GM21528 (cell line): ENCODE measurements at regions not wholly inside any gene's neighbourhood (a gene's known extent, or its start where the extent isn't known, plus 50 kb on each side); places are given as distances from the start of the nearest gene placed in this dataset.
"Not testable (repeated sequence)": the region's sequence is repeated elsewhere in the genome, so short reads cannot be mapped to it uniquely, and the experiment has no call there.

Experiments used
- ATAC-seq: cut with Tn5 transposase; IDR thresholded peaks from one replicate; pipeline ENCODE4 v1.9.1; 2021; ENCODE audit warnings: mild to moderate bottlenecking, moderate library complexity; ENCODE audit not compliant: unreplicated experiment, low FRiP score

DNA sequence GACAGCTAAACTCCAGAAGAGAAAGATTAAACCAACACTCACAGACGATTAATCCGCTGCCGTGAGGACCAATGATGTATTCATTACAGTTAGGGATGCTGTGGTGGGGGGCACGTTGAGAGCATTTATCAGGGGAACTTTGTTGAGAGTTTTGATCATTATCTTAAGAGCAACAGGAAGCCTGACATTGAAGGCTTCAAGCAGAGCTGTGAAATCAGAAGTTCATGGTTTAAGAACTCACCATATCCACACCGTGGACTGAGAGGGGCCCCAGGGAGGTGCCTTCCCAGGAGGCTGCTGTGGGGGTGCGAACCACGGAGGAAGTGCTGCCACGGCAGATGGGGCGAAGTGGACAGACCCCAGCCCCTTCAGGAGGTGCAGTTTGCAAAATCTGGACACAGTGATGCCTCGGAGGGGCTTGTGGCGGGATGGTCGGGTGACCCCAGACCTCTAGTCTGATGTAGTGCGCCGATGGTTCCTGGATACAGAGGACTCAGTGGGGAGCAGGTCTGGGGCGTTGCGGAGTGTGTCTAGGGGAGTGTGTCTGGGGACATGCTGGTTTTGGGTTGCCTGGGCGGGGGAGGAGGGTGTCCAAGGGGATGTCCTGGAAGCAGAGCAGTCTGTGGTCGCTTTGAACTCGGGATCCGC lies 73.0 kb downstream of the DIO3 start:
- no peak for ATAC-seq

DNA sequence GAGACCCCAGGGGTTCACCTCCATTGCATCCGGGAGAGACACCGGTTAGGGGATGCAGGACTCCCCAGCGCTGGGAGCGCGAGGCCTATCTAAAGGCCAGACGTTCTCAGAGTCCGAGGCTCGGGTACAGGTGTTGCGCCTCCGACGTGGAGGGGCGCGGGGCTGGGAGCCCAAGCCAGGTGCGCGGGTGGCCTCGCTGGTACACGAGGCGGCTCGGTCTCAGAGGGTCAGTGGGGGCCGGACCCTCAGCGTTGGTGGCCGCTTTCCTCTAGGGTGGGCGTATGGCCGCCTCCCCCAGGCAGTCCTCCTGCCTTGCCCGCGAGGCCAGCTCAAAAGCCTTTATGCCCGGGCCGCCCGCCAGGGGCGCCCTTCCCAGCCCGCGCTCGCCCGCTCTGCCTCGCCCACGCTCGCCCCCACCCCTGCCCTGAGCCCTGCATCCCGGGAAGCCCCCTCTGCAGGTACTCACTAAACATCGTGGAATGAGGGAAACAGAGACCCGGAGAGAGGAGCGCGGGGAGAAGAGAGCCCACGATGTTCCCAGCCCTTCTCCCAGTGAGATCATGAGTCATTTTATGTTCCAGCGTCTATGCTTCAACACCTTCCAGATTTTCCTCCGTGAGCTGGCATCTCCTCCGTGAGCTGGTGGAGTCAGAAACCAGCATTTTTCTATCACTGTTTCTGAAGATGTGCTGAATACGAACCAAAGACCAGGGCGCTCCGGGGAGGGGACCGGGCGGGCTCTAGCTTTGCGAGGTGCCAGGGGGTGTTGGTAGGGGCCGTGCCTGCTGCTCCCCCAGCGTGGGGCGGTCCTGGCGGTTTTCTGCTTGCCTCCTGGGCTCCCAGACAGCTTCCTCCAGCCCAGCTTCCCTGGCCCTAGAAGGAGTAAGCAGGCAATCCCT lies 73.8 kb downstream of the DIO3 start:
- ATAC-seq = no peak

DNA sequence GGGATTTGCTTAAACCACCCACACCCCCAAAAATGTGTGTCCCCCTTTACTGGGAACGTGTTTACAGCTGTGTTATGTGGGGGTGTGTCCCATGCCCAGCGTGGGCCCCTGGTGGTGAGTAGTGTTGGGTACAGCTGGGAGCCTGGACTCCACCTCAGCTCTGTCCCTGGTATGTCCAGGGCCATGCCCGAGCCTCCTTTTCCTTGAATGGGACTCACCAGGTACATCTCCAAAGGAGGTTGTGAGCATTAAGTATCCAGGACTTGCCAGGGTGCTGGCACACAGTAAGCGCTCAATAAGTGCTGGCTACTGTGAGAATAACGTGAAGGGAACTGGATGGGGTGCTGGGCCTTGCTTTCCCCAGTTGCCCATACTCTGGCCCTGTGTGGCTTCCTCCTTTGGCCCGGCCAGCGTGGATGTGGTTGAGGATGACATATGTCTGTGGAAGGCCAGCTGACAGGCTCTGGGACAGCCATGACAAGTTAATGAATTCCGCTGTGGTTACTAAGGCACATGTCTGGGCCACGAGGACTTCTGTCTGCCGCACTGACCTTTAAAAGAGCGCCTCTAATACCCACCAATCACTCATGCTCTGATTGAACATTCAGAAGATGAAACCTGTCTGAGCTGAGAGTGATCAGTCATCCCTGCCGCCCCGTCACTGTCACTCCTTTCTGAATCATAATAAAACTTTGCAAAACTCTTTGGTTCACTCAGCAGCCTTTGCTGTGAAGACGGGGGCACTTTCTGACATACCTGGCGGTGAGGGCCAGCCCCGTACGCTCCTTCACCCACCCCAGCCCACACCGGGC lies 74.7 kb downstream of the DIO3 start:
- ATAC-seq = peak; percentile 57

DNA sequence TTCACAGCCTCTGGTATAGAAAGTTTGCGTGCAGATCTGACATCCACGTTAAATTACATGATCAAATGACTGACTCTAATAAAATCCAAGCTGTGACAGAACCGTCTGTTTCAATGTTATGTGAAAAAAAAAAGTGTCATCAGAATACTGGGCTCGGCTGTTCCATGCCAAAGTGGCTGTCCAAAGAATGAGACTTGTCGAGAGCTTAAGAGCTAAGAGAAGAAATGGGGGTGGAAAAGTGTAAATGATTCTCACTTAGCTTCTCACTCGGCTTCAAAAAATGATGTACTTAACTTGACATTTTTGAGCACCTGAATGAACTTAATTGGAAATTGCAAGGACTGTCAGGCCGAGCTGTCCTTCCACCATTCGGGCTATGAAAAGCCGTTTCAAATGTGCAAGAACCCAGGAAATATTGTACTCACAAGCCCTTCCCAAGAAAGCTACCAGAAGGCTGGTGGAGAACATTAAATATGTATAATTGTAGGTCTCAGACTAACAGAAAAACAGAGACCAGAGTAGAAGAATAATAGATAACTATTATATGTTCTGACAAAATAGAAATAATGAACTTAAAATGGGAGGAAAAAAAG lies 78.0 kb downstream of the DIO3 start:
- ATAC-seq = no peak

DNA sequence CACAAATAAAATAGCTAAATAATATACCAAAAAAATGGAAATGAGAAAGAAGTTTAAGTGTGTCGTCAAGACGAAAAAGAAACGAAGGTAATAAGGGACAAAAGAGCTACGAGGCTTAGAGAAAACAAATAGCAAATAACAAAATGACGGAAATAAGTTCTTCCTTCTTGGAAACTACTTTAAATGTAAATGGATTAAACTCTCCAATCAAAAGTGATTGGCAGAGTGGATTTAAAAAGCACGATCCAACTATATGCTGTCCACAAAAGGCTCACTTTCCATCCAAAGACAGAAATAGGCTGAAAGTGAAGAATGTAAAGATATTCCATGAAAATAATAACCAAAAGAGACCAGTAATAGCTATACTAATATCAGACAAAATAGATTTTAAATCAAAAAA lies 82.4 kb downstream of the DIO3 start:
- ATAC-seq = no peak

DNA sequence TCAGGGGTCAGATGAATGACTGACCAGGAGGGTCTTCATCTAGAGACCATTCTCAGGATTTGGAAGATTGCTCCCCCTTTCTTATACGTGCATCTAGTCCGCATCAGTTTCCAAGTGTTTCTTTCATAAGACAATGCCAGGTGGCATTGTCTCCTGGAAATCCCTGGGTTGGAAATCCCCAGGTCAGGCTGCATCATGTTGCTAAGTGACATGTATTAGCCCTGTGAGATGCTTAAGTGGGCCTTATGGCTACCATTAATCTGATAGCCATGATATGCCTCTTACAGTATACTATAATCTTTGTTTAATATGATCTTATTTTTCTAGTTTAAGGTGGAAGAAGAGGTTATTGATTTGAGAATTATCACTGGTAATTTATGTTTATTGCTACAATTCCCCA lies 92.8 kb downstream of the DIO3 start:
- ATAC-seq = no peak

DNA sequence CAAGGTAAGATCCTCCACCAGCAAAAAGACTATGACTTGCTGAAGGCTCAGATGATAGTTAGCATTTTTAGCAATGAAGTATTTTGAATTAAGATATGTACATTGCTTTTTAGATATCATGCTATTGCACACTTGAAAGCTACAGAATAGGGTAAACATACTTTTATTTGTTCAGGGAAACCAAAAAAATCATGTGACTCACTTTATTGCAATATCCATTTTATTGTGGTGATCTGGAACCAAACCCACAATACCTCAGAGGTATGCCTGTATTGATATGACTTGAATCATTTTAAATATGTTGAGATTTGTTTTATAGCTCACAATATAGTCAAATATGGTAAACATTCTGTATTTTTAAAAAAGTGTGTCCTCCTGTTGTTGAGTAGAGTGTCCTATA lies 96.1 kb downstream of the DIO3 start:
- ATAC-seq = no peak

DNA sequence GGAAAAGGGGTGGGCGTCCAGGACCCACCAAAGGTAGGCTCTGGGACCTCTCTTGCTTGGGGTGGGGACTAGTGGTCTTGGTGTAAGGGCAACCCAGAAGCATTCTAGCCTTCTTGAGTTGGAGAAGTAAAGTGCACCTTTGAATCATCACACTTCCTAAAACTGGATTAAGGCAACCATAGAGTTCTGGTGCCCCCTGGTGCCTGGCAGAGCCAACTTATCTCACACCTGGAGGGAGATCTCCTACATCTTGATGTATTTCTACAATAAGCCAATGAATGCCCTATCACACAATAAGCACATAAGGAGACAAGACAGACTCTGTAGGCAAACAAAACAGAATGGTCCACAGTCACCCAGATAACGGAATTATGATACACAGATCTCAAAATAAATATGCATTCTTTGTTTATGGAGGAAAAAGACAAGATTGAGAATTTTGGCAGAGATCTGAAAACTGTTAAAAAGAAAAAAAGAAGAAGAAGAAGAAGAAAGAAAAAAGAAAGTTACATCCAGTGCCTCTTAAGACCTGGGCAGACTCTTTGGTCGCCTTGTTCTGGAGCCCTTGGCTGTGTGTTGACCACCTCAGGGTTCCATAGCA lies 95.9 kb upstream of the PPP2R5C start:
- ATAC-seq = no peak

DNA sequence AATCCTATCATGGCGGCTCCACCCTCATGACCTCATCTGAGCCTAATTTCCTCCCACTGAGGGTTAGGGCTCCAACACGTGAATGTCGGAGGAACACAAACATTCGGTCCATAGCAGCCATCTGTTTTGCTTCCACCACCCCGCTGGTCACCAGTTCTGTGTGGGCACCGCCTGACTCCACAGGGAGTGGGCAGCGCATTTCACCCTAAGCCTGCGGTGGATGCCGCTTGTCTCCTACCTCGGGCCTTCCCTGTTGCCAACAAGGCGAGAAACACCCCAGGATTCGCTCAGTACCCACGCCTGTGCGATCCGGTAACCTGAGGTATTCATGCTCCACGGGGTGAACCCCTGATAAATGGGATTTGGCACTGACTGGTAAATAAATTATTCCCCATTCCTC lies 95.2 kb upstream of the PPP2R5C start:
- ATAC-seq = no peak

DNA sequence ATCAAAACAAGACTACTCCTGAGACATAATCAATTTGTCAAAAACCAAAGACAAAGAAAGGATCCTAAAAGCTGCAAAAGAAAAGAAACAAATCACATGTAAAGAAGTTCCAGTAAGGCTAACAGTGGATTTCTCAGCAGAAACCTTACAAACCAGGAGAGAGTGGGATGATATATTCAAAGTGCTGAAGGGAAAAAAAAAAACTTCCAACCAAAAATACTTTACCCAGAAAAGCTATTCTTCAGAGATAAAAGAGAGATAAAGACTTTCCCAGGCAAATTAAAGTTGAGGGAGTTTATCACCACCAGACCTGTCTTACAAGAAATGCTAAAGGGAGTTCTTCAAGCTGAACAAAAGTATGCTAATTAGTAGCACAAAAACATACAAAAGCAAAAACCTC lies 91.9 kb upstream of the PPP2R5C start:
- ATAC-seq = no peak

DNA sequence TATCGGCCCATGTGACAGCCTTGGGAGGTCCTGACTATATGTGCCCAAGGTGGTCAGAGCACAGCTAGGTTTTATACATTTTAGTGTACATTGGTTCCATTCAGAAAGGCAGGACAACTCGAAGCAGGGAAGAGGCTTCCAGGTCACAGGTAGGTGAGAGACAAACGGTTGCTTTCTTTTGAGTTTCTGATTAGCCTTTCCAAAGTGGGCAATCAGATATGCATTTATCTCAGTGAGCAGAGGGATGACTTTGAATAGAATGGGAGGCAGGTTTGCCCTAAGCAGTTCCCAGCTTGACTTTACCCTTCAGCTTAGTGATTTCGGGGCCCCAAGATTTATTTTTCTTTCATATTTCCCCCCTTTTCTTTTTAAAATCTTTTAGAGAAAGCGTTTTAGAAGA lies 87.6 kb upstream of the PPP2R5C start:
- ATAC-seq = no peak

DNA sequence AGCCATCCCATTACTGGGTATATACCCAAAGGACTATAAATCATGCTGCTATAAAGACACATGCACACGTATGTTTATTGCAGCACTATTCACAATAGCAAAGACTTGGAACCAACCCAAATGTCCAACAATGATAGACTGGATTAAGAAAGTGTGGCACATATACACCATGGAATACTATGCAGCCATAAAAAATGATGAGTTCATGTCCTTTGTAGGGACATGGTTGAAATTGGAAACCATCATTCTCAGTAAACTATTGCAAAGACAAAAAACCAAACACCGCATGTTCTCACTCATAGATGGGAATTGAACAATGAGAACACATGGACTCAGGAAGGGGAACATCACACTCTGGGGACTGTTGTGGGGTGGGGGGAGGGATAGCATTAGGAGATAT lies 85.7 kb upstream of the PPP2R5C start:
- ATAC-seq = not testable (repeated sequence)

DNA sequence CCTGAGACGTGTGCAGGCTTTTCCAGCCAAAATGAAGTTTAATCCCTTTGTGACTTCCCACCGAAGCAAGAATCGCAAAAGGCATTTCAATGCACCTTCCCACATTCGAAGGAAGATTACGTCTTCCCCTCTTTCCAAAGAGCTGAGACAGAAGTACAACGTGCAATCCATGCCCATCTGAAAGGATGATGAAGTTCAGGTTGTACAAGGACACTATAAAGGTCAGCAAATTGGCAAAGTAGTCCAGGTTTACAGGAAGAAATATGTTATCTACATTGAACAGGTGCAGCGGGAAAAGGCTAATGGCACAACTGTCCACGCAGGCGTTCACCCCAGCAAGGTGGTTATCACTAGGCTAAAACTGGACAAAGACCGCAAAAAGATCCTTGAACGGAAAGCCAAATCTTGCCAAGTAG lies 83.6 kb upstream of the PPP2R5C start:
- not testable (repeated sequence) for ATAC-seq

DNA sequence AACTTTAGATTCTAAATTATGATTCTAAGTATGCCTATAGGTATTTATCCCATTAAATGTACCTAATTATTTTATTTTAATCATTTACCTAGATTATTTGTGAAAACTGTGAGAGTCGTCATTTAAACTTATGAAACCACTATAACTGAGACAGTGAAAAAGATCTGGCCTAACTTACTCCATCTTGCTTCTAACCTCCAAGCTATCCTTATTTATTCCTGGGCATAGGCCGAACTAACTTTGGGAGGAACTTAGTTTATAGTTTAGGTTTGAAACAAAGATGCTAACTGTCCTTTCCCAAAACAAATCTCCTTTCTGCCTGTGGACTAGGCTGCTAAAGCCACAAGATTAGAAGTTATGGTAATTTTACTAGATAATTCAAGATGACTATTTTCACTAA lies 79.7 kb upstream of the PPP2R5C start:
- ATAC-seq = no peak

DNA sequence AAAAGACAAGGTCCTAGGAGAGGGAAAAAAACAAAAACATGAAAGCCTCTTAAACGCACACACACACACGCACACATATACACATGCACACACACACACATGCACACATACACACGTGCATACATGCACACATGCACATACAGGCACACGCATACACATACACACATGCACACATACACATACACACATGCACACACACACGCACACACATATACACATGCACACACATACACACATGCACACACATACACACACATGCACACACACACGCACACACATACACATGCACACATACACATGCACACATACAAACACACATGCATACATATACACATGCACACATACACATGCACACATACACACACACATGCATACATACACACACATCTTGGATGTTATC lies 78.1 kb upstream of the PPP2R5C start:
- no peak for ATAC-seq

DNA sequence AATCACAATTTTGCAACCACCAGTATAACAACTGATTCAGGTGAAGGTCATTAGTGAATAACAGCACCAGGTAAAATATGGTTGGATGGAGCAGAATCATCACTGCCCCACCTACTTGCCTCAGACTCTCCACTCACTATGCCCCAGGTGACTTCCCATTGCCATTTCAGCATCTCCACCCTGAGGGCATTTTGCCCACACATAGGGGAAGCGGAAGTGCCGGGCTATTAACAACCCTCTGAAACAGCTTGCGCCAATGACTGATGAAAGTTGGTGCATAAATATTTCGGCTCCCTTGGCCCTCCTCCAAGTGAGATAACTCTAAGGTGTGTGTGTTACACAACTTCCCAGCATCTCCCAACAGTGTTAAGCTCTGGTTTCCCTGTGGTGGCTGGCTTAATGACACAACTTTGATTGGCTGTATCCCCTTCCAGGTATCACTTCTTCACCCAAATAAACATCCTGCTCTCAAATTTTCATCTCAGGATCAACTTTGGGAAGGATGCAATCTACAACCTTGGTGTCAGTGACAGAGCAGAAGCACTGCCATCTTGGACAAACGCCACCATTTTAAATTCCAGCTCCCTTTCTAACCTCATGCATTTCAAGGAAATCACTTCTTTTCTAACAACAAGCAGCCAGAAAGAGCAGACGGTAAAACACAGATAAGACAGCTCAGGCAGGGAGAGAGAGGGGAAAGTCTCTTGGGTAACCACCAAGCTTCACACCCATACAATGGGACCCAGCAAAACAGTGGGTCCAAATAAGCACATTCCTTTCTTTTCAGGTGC lies 73.6 kb upstream of the PPP2R5C start:
- ATAC-seq = no peak

DNA sequence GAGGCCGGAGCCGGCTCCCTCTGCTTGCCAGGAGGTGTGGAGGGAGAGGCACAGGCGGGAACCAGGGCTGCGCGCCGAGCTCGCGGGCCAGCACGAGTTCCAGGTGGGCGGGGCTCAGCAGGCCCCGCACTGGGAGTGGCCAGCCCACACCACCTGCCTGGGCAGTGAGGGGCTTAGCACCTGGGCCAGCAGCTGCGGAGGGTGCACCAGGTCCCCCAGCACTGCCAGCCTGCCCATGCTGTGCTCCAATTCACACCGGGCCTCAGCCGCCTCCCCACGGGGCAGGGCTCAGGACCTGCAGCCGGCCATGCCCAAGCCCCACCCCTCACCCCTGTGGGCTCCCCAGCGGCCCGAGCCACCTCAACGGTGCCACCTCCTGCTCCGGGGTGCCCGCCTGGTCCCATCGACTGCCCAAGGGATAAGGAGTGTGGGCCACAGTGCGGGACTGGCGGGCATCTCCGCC lies 72.4 kb upstream of the PPP2R5C start:
- no peak for ATAC-seq

DNA sequence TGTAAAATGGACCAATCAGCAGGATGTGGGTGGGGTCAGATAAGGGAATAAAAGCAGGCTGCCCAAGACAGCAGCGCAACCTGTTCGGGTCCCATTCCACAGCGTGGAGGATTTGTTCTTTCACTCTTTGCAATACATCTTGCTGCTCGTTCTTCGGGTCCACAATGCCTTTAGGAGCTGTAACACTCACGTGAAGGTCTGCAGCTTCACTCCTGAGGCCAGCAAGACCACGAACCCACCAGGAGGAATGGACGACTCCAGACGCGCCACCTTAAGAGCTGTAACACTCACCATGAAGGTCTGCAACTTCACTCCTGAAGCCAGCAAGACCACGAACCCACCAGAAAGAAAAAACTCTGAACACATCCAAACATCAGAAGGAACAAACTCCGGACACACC lies 71.5 kb upstream of the PPP2R5C start:
- ATAC-seq = not testable (repeated sequence)

DNA sequence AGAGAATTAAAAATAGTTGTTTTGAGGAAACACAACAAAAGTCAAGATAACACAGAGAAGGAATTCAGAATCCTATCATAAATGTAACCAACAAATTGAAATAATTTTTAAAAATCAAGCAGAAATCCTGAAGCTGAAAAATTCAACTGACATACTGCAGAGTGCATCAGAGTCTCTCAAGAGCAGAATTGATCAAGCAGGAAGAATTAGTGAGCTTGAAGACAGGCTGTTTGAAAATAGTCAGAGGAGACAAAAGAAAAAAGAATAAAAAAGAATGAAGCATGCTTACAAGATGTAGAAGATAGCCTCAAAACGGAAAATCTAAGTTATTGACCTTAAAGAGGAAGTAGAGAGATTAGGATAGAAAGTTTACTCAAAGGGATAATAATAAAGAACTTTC lies 65.8 kb upstream of the PPP2R5C start:
- ATAC-seq = no peak

DNA sequence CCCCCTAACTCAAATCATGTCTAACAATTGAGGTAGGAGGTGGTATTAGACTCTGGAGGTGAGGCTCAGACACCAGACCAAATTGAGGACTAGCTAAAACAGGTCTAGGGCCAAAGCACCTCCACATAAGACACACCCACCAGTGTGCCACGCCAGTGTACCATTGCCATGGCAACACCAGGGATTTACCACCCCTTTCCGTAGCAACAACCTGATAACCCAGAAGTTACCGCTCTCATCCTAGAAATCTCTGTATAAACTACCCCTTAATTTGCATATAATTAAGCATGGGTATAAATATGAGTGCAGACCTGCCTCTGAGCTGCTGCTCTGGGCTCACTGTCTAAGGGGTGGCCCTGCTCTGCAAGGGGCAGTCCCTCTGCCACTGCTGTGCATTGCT lies 57.4 kb upstream of the PPP2R5C start:
- no peak for ATAC-seq
